GM11168 (cell line): ENCODE measurements at regions not wholly inside any gene's neighbourhood (a gene's known extent, or its start where the extent isn't known, plus 50 kb on each side); places are given as distances from the start of the nearest gene placed in this dataset.
"Not testable (repeated sequence)": the region's sequence is repeated elsewhere in the genome, so short reads cannot be mapped to it uniquely, and the experiment has no call there.

ENCODE experiments used
- in situ Hi-C: fragments of 300-500 bp; cut with MboI; formaldehyde crosslinking; loops from one replicate; pipeline ENCODE4 v1.12.0; 2022; ENCODE audit warnings: low sequenced_read_pairs; ENCODE audit not compliant: unreplicated experiment

- in situ Hi-C loops, result no loop called here
Measured at GRCh38 chr18:52070291-52070756, 269.7 kb upstream of the DCC start.

- in situ Hi-C loops, result no loop called here
Measured at GRCh38 chr18:52077251-52077983, 262.6 kb upstream of the DCC start.

DNA sequence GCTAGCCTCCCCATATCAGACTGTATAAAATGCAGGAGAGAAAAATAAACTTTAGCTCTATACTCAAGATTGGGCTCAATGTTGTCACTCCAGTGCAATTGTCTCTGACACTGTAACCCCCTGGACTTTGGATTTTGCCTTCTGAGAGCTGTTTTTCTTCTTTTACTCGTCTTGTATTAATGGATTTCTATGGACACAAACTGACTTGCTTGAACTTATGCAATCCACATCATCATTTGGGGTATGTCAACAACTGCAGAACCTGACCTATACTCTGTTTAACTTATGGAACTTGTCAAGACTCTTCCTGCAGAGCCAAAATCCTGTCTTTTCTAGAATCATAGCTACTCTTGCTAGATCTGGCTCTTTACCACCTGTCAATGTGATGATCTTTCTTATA, 257.8 kb upstream of the DCC start:
- in situ Hi-C loops, result no loop called here

DNA sequence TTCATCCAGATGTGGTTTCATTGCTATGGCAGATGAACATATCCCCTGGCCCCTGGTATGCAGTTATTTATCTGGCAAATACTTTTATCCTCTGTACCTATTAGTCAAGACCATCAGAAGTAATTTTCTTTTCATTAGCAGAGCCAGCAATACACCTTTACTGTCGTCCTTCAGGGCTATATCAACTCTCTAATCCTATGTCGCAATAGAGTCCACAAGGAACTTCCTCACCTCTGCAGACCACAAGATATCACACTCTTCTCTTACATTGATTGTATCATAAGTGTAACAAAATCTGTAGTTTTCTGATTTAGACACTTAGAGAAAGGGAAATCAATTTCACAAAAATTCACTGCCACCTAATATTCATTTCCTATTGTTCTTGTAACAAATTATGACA, 252.9 kb upstream of the DCC start:
- in situ Hi-C loops, result no loop called here

- in situ Hi-C loops, result no loop called here
Measured at GRCh38 chr18:52090005-52090404, 250.0 kb upstream of the DCC start.

DNA sequence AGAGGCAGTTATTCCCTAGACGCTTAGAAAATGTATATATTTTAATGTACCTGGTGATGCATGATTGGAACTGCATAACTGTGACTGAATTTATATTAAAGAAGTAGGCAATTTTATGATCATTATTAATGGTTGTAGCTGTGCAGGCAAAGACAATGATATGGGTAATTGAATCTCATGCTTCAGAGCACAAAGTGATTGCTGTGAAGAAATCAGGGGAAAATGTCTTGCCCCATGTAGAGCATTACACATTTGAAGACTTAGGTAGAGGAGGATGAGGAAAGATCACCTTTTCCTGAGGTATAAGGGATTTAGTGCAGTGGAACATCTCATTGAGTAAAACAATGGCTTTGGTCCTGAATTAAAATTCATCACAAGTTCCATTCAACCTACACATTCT, 246.8 kb upstream of the DCC start:
- in situ Hi-C loops, result no loop called here

DNA sequence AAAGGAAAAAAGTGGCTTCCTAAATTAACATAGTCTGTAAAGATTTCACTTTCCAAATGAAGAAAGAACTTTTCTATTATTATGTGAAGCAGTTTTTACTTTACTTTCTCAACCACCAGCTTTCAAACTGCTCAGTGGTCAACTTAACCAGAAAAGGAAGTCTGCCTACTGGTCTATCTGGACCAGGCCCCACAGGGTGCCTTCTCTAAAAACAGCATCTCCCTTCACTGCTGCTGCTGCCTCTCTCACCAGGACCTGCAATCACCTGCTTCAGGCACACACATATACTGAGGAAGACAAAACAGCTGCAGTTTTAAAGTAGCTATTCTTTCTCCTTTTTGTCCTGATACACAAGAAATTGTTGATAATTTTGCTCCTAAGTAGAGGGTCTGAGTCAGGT, 221.3 kb upstream of the DCC start:
- in situ Hi-C loops, result no loop called here

- in situ Hi-C loops, result no loop called here
Measured at GRCh38 chr18:52130624-52131301, 209.2 kb upstream of the DCC start.

DNA sequence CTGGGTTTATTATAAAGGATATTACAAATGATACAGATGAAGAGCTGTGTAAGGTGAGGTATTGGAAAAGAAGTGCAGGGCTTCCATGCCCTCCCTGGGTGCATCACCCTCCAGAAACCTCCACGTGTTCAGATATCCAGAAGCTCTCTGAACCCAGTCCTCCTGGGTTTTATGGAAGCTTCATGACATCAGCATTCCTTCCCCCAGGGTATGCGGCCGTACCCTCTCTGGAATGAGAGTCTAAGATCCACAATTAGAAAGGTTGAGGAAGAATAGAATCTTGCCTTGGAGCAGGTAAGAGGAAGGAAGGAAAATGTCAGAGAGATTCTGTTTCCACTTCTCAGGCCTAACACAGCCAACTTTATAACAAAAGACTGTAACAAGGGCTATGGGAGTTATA, 208.2 kb upstream of the DCC start:
- in situ Hi-C loops, result no loop called here

- in situ Hi-C loops, result no loop called here
Measured at GRCh38 chr18:52136532-52136931, 203.5 kb upstream of the DCC start.

DNA sequence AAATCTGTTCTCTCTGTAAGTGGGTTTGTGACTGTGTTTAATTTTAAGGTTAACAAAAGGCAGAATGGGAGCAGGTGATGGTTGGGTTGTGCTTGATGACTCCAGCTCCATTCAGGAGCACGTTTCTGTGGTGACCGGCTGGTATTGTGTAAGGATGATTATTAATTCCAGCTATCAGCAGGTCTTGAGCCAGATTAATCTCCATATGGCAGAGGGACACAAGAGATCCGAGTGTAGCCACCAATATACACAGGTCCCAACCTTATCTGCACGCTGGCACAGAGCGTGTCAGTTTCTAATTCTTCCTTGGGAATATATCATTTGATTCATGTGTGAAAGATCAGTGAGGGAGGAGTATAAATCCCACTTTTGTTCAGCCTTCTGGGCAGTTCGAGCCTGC, 199.0 kb upstream of the DCC start:
- in situ Hi-C loops, result no loop called here

DNA sequence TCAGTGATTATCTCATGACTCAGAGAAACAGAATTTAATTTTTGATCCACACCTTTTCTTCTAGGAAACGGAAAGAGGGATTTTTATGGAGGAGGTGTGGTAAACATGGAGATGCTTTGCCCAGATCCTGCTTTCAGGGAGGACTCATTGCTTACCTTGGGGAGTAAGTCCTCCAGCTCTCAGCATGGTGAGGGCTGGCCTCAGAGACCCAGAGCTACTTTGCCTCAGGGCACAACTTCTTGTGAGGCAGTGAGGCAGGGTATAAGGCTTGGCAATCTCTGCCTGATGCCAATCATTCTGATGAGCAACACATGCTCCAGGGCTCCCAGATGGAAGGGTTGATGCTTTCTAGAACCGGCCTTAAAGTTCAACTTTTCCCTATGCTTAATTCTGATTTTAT, 189.9 kb upstream of the DCC start:
- in situ Hi-C loops, result no loop called here

GRCh38 chr18:52152036-52152435, 188.0 kb upstream of the DCC start:
- in situ Hi-C loops, result no loop called here

GRCh38 chr18:52156166-52156565, 183.8 kb upstream of the DCC start:
- in situ Hi-C loops, result no loop called here

DNA sequence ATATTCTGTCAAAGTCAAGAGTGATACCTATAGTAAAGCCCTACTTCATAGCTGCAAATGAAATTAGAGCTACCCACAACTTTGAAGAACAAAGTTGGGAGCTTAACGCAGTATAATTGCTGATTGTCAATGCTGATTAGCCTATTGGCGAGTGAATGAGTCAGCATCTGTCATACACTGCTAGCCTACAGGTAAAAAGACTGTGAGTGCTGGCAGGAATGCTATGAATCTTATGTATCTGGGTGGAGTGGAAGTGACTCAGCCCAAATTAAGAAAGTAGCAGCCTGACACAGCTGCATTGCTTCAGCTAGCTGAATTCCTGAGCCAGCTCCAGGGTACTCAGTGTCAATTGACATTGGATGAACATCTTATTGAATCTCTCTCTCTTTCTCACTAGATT, 179.4 kb upstream of the DCC start:
- in situ Hi-C loops, result no loop called here

GRCh38 chr18:52163478-52163877, 176.5 kb upstream of the DCC start:
- in situ Hi-C loops, result no loop called here

GRCh38 chr18:52168131-52168530, 171.9 kb upstream of the DCC start:
- in situ Hi-C loops, result not testable (repeated sequence)

- in situ Hi-C loops, result no loop called here
Measured at GRCh38 chr18:52174220-52174619, 165.8 kb upstream of the DCC start.

GRCh38 chr18:52175406-52175805, 164.6 kb upstream of the DCC start:
- in situ Hi-C loops, result no loop called here

GRCh38 chr18:52183107-52183506, 156.9 kb upstream of the DCC start:
- in situ Hi-C loops, result no loop called here

DNA sequence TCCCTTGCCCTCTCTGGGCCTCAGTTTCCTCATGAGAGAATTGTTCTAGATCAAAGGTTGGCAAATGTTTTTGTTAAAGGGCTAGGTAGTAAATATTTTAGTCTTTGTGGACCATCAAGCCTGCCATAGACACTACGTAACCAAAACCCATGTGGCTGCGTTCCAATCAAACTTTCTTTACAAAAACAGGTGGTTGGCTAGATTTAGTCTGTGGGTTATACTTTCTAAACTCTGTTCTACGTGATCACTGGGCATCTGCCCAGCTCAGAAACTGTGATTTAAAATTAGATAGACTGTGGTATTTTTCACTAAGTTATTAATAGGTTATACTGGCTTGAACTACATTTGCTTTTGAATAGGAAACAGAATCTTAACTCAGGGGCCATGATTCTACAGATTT, 149.8 kb upstream of the DCC start:
- in situ Hi-C loops, result no loop called here

GRCh38 chr18:52190631-52191030, 149.4 kb upstream of the DCC start:
- in situ Hi-C loops, result no loop called here
